ENCODE measurements at regions not wholly inside any gene's neighbourhood (a gene's known extent, or its start where the extent isn't known, plus 50 kb on each side); places are given as distances from the start of the nearest gene placed in this dataset.

- TF ChIP-seq CTCF (IDR thresholded peaks at IDR 0.05; ENCODE audit: extremely low read depth, low read depth, low read length), result no peak
- Histone ChIP-seq H3K36me3 (ENCODE audit: insufficient read depth, low read length) (no peaks in the 10 kb centered on the region), H4K20me1 (ENCODE audit: insufficient read depth, low read length) (no peaks in the 10 kb centered on the region), H3K27ac (ENCODE audit: low read depth, low read length) (no peak overlapping the region), H3K4me2 (ENCODE audit: insufficient read depth, low read length) (no peak overlapping the region), H3K9me3 (ENCODE audit: low read depth, low read length) (no peaks in the 10 kb centered on the region), H3K27me3 (ENCODE audit: insufficient read depth, low read length) (no peaks in the 10 kb centered on the region), H2AFZ (ENCODE audit: low read length) (no peak overlapping the region), H3K4me1 (ENCODE audit: insufficient read depth, low read length) (no peaks in the 10 kb centered on the region), H3K4me3 (ENCODE audit: insufficient read depth, low read length) (no peak overlapping the region), H3K79me2 (ENCODE audit: insufficient read depth, low read length) (no peaks in the 10 kb centered on the region)
- DNase-seq (ENCODE audit: insufficient read length, low spot score, missing footprints), result no peak
These were observed 483.9 kb downstream of the CD83 start for GRCh38 chr6:14601490-14601889.

- Histone ChIP-seq H3K79me2 (ENCODE audit: insufficient read depth, low read length) (no peaks in the 10 kb centered on the region), H3K4me1 (ENCODE audit: insufficient read depth, low read length) (no peaks in the 10 kb centered on the region), H3K4me2 (ENCODE audit: insufficient read depth, low read length) (no peak overlapping the region), H2AFZ (ENCODE audit: low read length) (no peak overlapping the region), H3K27ac (ENCODE audit: low read depth, low read length) (no peak overlapping the region), H3K9me3 (ENCODE audit: low read depth, low read length) (no peaks in the 10 kb centered on the region), H3K27me3 (ENCODE audit: insufficient read depth, low read length) (no peaks in the 10 kb centered on the region), H3K4me3 (ENCODE audit: insufficient read depth, low read length) (no peak overlapping the region), H3K36me3 (ENCODE audit: insufficient read depth, low read length) (no peaks in the 10 kb centered on the region), H4K20me1 (ENCODE audit: insufficient read depth, low read length) (no peaks in the 10 kb centered on the region)
- no peak for TF ChIP-seq CTCF (IDR thresholded peaks at IDR 0.05; ENCODE audit: extremely low read depth, low read depth, low read length)
- DNase-seq (ENCODE audit: insufficient read length, low spot score, missing footprints), result no peak
These were observed 488.8 kb downstream of the CD83 start for GRCh38 chr6:14606353-14606752.

GRCh38 chr6:14610141-14610540 lies 492.6 kb downstream of the CD83 start:
- no peak for TF ChIP-seq CTCF (IDR thresholded peaks at IDR 0.05; ENCODE audit: extremely low read depth, low read depth, low read length)
- no peaks in the 10 kb centered on the region for H4K20me1 ChIP-seq (ENCODE audit: insufficient read depth, low read length)

GRCh38 chr6:14612016-14612980 lies 494.7 kb downstream of the CD83 start:
- H3K4me2 ChIP-seq (ENCODE audit: insufficient read depth, low read length), result no peak overlapping the region
- no peak overlapping the region for H3K4me3 ChIP-seq (ENCODE audit: insufficient read depth, low read length)
- H3K27ac ChIP-seq (ENCODE audit: low read depth, low read length), result no peak overlapping the region
- H4K20me1 ChIP-seq (ENCODE audit: insufficient read depth, low read length), result no peaks in the 10 kb centered on the region
- H3K4me1 ChIP-seq (ENCODE audit: insufficient read depth, low read length), result peaks cover 5% of the 10 kb centered on the region
- H3K27me3 ChIP-seq (ENCODE audit: insufficient read depth, low read length), result no peaks in the 10 kb centered on the region
- H2AFZ ChIP-seq (ENCODE audit: low read length), result no peak overlapping the region
- H3K36me3 ChIP-seq (ENCODE audit: insufficient read depth, low read length), result no peaks in the 10 kb centered on the region
- H3K9me3 ChIP-seq (ENCODE audit: low read depth, low read length), result no peaks in the 10 kb centered on the region
- no peak for TF ChIP-seq CTCF (IDR thresholded peaks at IDR 0.05; ENCODE audit: extremely low read depth, low read depth, low read length)
- no peak for DNase-seq (ENCODE audit: insufficient read length, low spot score, missing footprints)
- no peaks in the 10 kb centered on the region for H3K79me2 ChIP-seq (ENCODE audit: insufficient read depth, low read length)

More at GRCh38 chr6:14610141-14610540, 492.6 kb downstream of the CD83 start:
- no peaks in the 10 kb centered on the region for H3K36me3 ChIP-seq (ENCODE audit: insufficient read depth, low read length)
- no peaks in the 10 kb centered on the region for H3K9me3 ChIP-seq (ENCODE audit: low read depth, low read length)
- no peaks in the 10 kb centered on the region for H3K79me2 ChIP-seq (ENCODE audit: insufficient read depth, low read length)
- no peak for DNase-seq (ENCODE audit: insufficient read length, low spot score, missing footprints)
- H2AFZ ChIP-seq (ENCODE audit: low read length), result no peak overlapping the region
- peaks cover 5% of the 10 kb centered on the region for H3K4me1 ChIP-seq (ENCODE audit: insufficient read depth, low read length)
- no peaks in the 10 kb centered on the region for H3K27me3 ChIP-seq (ENCODE audit: insufficient read depth, low read length)
- no peak overlapping the region for H3K27ac ChIP-seq (ENCODE audit: low read depth, low read length)
- no peak overlapping the region for H3K4me2 ChIP-seq (ENCODE audit: insufficient read depth, low read length)
- H3K4me3 ChIP-seq (ENCODE audit: insufficient read depth, low read length), result no peak overlapping the region
